Endothelial cell of umbilical vein (primary cell): ENCODE measurements at regions not wholly inside any gene's neighbourhood (a gene's known extent, or its start where the extent isn't known, plus 50 kb on each side); places are given as distances from the start of the nearest gene placed in this dataset.

Source experiments
- BruUV-seq: library from RNA; stranded (reverse); fragments of 400-500 nt; replicated peaks from 2 replicates; lab custom pipeline; 2021; lab: Mats Ljungman, UMichigan
- CTCF ChIA-PET: fragments of 300-600, 350-600 bp; sonication (Branson Sonifier 250); formaldehyde crosslinking; loops from one replicate; lab custom pipeline; 2021; ENCODE audit warnings: antibody characterized with exemption, inconsistent platforms; lab: Charles Lee
- POLR2A ChIA-PET: fragments of 300-600, 350-600 bp; sonication (Branson Sonifier 250); formaldehyde crosslinking; loops from one replicate; lab custom pipeline; 2021; ENCODE audit warnings: antibody characterized with exemption, inconsistent platforms; lab: Charles Lee
- DNase-seq: peaks from one replicate; pipeline ENCODE4 v3.0.0-alpha.2; 2011; ENCODE audit warnings: low read depth, low spot score
- FAIRE-seq: peaks from 2 replicates; lab custom pipeline; 2011; peaks lifted over from hg19 to GRCh38; lab: Jason Lieb, UNC
- H2AFZ ChIP-seq: 2 replicates; pipeline ENCODE4 v1.6.0; 2012; ENCODE audit warnings: low read depth, low read length, control low read depth, inconsistent platforms
- H3K27ac ChIP-seq: 2 replicates; pipeline ENCODE4 v1.5.1; 2011; ENCODE audit warnings: low read depth, mild to moderate bottlenecking, control low read depth, low read length, moderate library complexity; ENCODE audit not compliant: insufficient read depth
- H3K27me3 ChIP-seq, 2 experiments: 2 replicates each; pipeline versions ENCODE4 v1.6.0 to v1.6.1; 2011; ENCODE audit warnings: low read length in 2 of 2, mixed read lengths in 1 of 2; ENCODE audit not compliant: control insufficient read depth in 2 of 2, insufficient read depth in 2 of 2
- H3K36me3 ChIP-seq, 2 experiments: 2 replicates in 1 of 2; 3 replicates in 1 of 2; pipeline ENCODE4 v1.5.1; 2011; ENCODE audit warnings: low read length in 2 of 2, mild to moderate bottlenecking in 1 of 2, moderate library complexity in 1 of 2; ENCODE audit not compliant: control insufficient read depth in 2 of 2, insufficient read depth in 2 of 2; ENCODE audit errors: extremely low read depth in 1 of 2
- H3K4me1 ChIP-seq: 3 replicates; pipeline ENCODE4 v1.5.1; 2011; ENCODE audit warnings: mild to moderate bottlenecking, low read length; ENCODE audit not compliant: control insufficient read depth, insufficient read depth; ENCODE audit errors: extremely low read depth
- H3K4me2 ChIP-seq: 2 replicates; pipeline ENCODE4 v1.6.1; 2011; ENCODE audit warnings: low read length, control low read depth, mixed read lengths; ENCODE audit not compliant: insufficient read depth
- H3K4me3 ChIP-seq, 3 experiments: fragments of 200-600 bp in 1 of 3; sonication (generic), shearing (Covaris generic) in 1 of 3; replicated peaks in 1 of 3; 2 replicates each; pipeline ENCODE4 v1.5.1; 2011 to 2016; ENCODE audit warnings: control low read depth in 3 of 3, low read length in 3 of 3, mild to moderate bottlenecking in 2 of 3, inconsistent platforms in 1 of 3, low read depth in 1 of 3, moderate library complexity in 1 of 3; ENCODE audit not compliant: insufficient read depth in 1 of 3
- H3K79me2 ChIP-seq: 2 replicates; pipeline ENCODE4 v1.6.0; 2012; ENCODE audit warnings: low read length, inconsistent platforms; ENCODE audit not compliant: control insufficient read depth, insufficient read depth
- H3K9ac ChIP-seq: replicated peaks from 2 replicates; pipeline ENCODE3; 2011; ENCODE audit warnings: low read length, control low read depth; ENCODE audit not compliant: insufficient read depth; ENCODE audit errors: extremely low read depth
- H3K9me1 ChIP-seq: replicated peaks from 3 replicates; pipeline ENCODE4 v1.6.0; 2011; ENCODE audit warnings: mild to moderate bottlenecking, low read length; ENCODE audit not compliant: control insufficient read depth, insufficient read depth; ENCODE audit errors: extremely low read depth
- H3K9me3 ChIP-seq: replicated peaks from 2 replicates; pipeline ENCODE4 v1.5.1; 2012; ENCODE audit warnings: low read length, inconsistent platforms; ENCODE audit not compliant: control insufficient read depth, insufficient read depth
- H4K20me1 ChIP-seq: replicated peaks from 2 replicates; pipeline ENCODE3; 2011; ENCODE audit warnings: mild to moderate bottlenecking, low read length; ENCODE audit not compliant: control insufficient read depth, insufficient read depth; ENCODE audit errors: extremely low read depth
- CTCF ChIP-seq, 2 donors: IDR thresholded peaks; 1 replicate in 1 of 2; 2 replicates in 1 of 2; pipeline ENCODE4 v1.5.1; 2011; ENCODE audit warnings: low read length in 2 of 2, mild to moderate bottlenecking in 2 of 2, moderate library complexity in 2 of 2, control low read depth in 1 of 2, inconsistent platforms in 1 of 2, low read depth in 1 of 2; ENCODE audit not compliant: insufficient read depth in 1 of 2; ENCODE audit errors: extremely low read depth in 1 of 2
- EZH2 ChIP-seq: IDR thresholded peaks from 2 replicates; pipeline ENCODE4 v1.6.1; 2012; ENCODE audit warnings: borderline replicate concordance, low read depth, mild to moderate bottlenecking, moderate library complexity, low read length, inconsistent platforms; ENCODE audit not compliant: severe bottlenecking
- FOS ChIP-seq: IDR thresholded peaks from 2 replicates; pipeline ENCODE4 v1.6.1; 2011; ENCODE audit warnings: mild to moderate bottlenecking, low read length, moderate library complexity, borderline replicate concordance; ENCODE audit not compliant: insufficient read depth
- GATA2 ChIP-seq: IDR thresholded peaks from 2 replicates; pipeline ENCODE4 v1.7.0; 2011; ENCODE audit warnings: low read depth, mild to moderate bottlenecking, moderate library complexity, mixed read lengths, low read length; ENCODE audit not compliant: insufficient read length, insufficient read depth
- JUN ChIP-seq: IDR thresholded peaks from 2 replicates; pipeline ENCODE4 v1.6.1; 2011; ENCODE audit warnings: borderline replicate concordance, low read depth; ENCODE audit not compliant: insufficient read length, insufficient read depth
- MAX ChIP-seq: IDR thresholded peaks from 2 replicates; pipeline ENCODE4 v1.6.1; 2011; ENCODE audit not compliant: insufficient read depth, insufficient read length
- MYC ChIP-seq: IDR thresholded peaks from one replicate; pipeline ENCODE4 v1.6.1; 2011; ENCODE audit warnings: mild to moderate bottlenecking, low read depth, low read length
- POLR2A ChIP-seq: IDR thresholded peaks from 2 replicates; pipeline ENCODE4 v1.6.1; 2012; ENCODE audit warnings: low read depth, mild to moderate bottlenecking, control low read depth, low read length
- POLR2AphosphoS5 ChIP-seq: IDR thresholded peaks from 2 replicates; pipeline ENCODE4 v1.6.1; 2012; ENCODE audit warnings: low read depth, mild to moderate bottlenecking, control low read depth, low read length, moderate library complexity; ENCODE audit not compliant: insufficient read depth
- dilution Hi-C: fragments of 300-500 bp; cut with MboI; formaldehyde crosslinking; loops from one replicate; pipeline ENCODE4 v1.15.0; 2019; ENCODE audit warnings: low sequenced_read_pairs; ENCODE audit not compliant: extremely low pct_ligation_motif_present
- intact Hi-C: fragments of 100-400 bp; cut with micrococcal nuclease; formaldehyde crosslinking; loops from one replicate; pipeline ENCODE4 v1.10.0; 2022

- H3K4me3 ChIP-seq, result no peak overlapping the region
- no peaks in the 10 kb centered on the region for H3K9me1 ChIP-seq
- dilution Hi-C loops, result no loop called here
- no peak overlapping the region for H3K4me2 ChIP-seq
- FAIRE-seq (no peak), DNase-seq (no peak)
- H3K9ac ChIP-seq, result no peak overlapping the region
- H3K27me3 ChIP-seq, result no peaks in the 10 kb centered on the region
- no peak overlapping the region for H3K27ac ChIP-seq
- no peaks in the 10 kb centered on the region for H3K36me3 ChIP-seq
- BruUV-seq, result no TSS peak
- H2AFZ ChIP-seq, result no peak overlapping the region
- no peaks in the 10 kb centered on the region for H3K79me2 ChIP-seq
- H3K4me1 ChIP-seq, result no peaks in the 10 kb centered on the region
- ChIA-PET POLR2A (no interaction called here), CTCF (no interaction called here)
- intact Hi-C loops, result no loop called here
- no peaks in the 10 kb centered on the region for H4K20me1 ChIP-seq
- TF ChIP-seq JUN (no peak), GATA2 (no peak), MAX (no peak), MYC (no peak), POLR2AphosphoS5 (no peak), POLR2A (no peak), CTCF (IDR thresholded peaks at IDR 0.05; ENCODE audit: extremely low read depth in 1 of 2, insufficient read depth in 1 of 2, low read depth in 1 of 2, low read length in 2 of 2) (no peak), FOS (no peak), EZH2 (no peak)
- H3K9me3 ChIP-seq, result no peaks in the 10 kb centered on the region
Observed at GRCh38 chr7:126005064-126005463, 1075.4 kb upstream of the POT1 start.
